SK-MEL-5 (cell line): ENCODE measurements at regions not wholly inside any gene's neighbourhood (a gene's known extent, or its start where the extent isn't known, plus 50 kb on each side); places are given as distances from the start of the nearest gene placed in this dataset.
A peak's percentile ranks its signal among the peaks of the same experiment; 100 is the strongest.

Source experiments
- DNase-seq: peaks from one replicate; pipeline ENCODE4 v3.0.0-alpha.2; 2016; ENCODE audit warnings: low read depth, low spot score
- in situ Hi-C: cut with HindIII; loops from 2 replicates; pipeline ENCODE4 v1.10.0; 2016; ENCODE audit warnings: low sequenced_read_pairs, high pct_unique_total_duplicates, low pct_unique_long_range_greater_than_20kb

GRCh38 chr11:105274631-105275030 is 135.1 kb upstream of the CARD18 start:
- in situ Hi-C loops: no loop called here
- DNase-seq: peak; percentile 1

- in situ Hi-C loops: no loop called here
- no peak for DNase-seq
Measured at GRCh38 chr11:105273660-105274280, 134.2 kb upstream of the CARD18 start.

- no peak for DNase-seq
- in situ Hi-C loops: no loop called here
Measured at GRCh38 chr11:105269862-105270261, 130.3 kb upstream of the CARD18 start.

GRCh38 chr11:105268404-105269062 is 129.0 kb upstream of the CARD18 start:
- no peak for DNase-seq
- in situ Hi-C loops: no loop called here

- in situ Hi-C loops: no loop called here
- peak; percentile 9 for DNase-seq
Measured at GRCh38 chr11:105265845-105266244, 126.3 kb upstream of the CARD18 start.

GRCh38 chr11:105260976-105261375 is 121.4 kb upstream of the CARD18 start:
- no peak for DNase-seq
- in situ Hi-C loops: no loop called here

- DNase-seq: no peak
- in situ Hi-C loops: no loop called here
Measured at GRCh38 chr11:105245781-105246315, 106.3 kb upstream of the CARD18 start.

- DNase-seq: peak; percentile 88
- in situ Hi-C loops: no loop called here
Measured at GRCh38 chr11:105244160-105244825, 104.7 kb upstream of the CARD18 start.

- DNase-seq: no peak
- in situ Hi-C loops: no loop called here
Measured at GRCh38 chr11:105241136-105241535, 101.6 kb upstream of the CARD18 start.

- in situ Hi-C loops: no loop called here
Measured at GRCh38 chr11:105236664-105237063, 97.1 kb upstream of the CARD18 start.

GRCh38 chr11:105233285-105233684 is 93.7 kb upstream of the CARD18 start:
- in situ Hi-C loops: no loop called here
- no peak for DNase-seq

More at GRCh38 chr11:105236664-105237063, 97.1 kb upstream of the CARD18 start:
- DNase-seq: peak; percentile 29

GRCh38 chr11:105232021-105232420 is 92.5 kb upstream of the CARD18 start:
- DNase-seq: no peak
- in situ Hi-C loops: no loop called here

- DNase-seq: no peak
- in situ Hi-C loops: no loop called here
Measured at GRCh38 chr11:105230586-105230985, 91.0 kb upstream of the CARD18 start.

- in situ Hi-C loops: no loop called here
- DNase-seq: no peak
Measured at GRCh38 chr11:105229761-105230160, 90.2 kb upstream of the CARD18 start.

- in situ Hi-C loops: no loop called here
- no peak for DNase-seq
Measured at GRCh38 chr11:105229257-105229656, 89.7 kb upstream of the CARD18 start.

GRCh38 chr11:105227363-105227762 is 87.8 kb upstream of the CARD18 start:
- in situ Hi-C loops: no loop called here
- DNase-seq: no peak

GRCh38 chr11:105226766-105227165 is 87.2 kb upstream of the CARD18 start:
- no peak for DNase-seq
- in situ Hi-C loops: no loop called here

GRCh38 chr11:105226091-105226490 is 86.5 kb upstream of the CARD18 start:
- in situ Hi-C loops: no loop called here
- DNase-seq: no peak
